ENCODE measurements at regions not wholly inside any gene's neighbourhood (a gene's known extent, or its start where the extent isn't known, plus 50 kb on each side); places are given as distances from the start of the nearest gene placed in this dataset.

DNA sequence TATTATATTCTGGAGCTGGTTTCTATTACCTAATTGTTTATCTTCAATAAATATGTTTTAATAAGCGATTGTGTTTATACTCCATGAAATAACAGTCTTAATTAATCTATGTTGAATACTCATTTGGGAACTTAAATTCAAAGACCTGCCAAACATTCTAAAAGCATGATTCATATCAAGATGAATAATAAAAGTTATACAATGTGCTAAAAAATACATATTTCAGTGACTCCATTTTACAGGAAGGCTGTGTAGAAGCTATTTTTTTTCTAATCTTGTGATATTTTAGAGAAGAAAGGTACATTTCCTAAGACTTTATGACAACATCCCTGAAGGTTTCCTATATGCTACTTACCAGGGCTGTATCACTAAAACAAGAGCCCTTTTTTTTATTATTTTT lies 417.9 kb downstream of the NFIB start:
- no peak for TF ChIP-seq POLR2A (IDR thresholded peaks at IDR 0.05)
- TF ChIP-seq, protein P1, sequence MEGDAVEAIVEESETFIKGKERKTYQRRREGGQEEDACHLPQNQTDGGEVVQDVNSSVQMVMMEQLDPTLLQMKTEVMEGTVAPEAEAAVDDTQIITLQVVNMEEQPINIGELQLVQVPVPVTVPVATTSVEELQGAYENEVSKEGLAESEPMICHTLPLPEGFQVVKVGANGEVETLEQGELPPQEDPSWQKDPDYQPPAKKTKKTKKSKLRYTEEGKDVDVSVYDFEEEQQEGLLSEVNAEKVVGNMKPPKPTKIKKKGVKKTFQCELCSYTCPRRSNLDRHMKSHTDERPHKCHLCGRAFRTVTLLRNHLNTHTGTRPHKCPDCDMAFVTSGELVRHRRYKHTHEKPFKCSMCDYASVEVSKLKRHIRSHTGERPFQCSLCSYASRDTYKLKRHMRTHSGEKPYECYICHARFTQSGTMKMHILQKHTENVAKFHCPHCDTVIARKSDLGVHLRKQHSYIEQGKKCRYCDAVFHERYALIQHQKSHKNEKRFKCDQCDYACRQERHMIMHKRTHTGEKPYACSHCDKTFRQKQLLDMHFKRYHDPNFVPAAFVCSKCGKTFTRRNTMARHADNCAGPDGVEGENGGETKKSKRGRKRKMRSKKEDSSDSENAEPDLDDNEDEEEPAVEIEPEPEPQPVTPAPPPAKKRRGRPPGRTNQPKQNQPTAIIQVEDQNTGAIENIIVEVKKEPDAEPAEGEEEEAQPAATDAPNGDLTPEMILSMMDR (IDR thresholded peaks at IDR 0.05), result no peak
- no peak for TF ChIP-seq EP300 (IDR thresholded peaks at IDR 0.05)
